SKM-1 treated with dmso at 0.1 percent for 144 hours (cell line): ENCODE measurements at regions not wholly inside any gene's neighbourhood (a gene's known extent, or its start where the extent isn't known, plus 50 kb on each side); places are given as distances from the start of the nearest gene placed in this dataset.
"Not testable (repeated sequence)": the region's sequence is repeated elsewhere in the genome, so short reads cannot be mapped to it uniquely, and the experiment has no call there.

Experiments used
- DNase-seq: peaks from one replicate; lab custom pipeline; 2025; ENCODE audit not compliant: unreplicated experiment; lab: John Stamatoyannopoulos, UW

DNA sequence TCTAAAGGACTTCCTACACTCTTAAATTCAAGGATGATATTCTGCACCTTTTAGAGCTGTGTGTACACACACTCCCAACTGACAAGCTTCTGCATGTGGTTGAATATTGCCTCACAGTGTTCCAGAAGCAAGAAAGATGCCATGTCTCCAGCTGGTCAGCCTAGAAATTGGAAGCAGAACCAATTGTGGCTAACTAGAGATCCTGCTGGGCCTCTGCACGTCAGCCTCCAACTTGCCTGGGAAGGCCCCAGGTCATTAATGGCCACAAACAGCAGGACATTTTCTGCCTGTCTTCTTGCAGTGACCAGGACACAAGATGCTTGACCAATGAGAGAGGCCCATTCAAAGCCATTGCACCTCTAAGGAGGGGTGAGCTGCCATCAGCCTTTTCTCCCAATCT, 571.9 kb upstream of the BRINP1 start:
- no peak for DNase-seq

DNA sequence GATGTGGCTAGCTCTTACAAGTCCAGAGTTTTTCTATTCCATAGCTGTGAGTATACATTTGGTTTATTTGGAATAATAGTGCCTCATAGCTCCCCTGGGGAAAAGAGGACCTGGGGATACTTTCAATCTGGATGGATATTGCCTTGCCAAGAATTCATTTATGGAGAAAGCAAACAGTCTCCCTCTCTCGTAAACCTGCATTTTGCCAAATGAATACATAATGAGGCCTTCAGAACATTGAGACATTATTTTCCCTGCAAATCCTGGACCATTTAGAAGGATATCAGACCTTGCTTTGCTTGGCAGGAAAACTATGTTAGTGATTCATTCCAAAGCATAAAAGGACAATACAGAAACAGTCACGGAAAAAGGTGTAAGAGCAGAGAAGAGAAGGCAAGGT, 569.6 kb upstream of the BRINP1 start:
- DNase-seq, result no peak

DNA sequence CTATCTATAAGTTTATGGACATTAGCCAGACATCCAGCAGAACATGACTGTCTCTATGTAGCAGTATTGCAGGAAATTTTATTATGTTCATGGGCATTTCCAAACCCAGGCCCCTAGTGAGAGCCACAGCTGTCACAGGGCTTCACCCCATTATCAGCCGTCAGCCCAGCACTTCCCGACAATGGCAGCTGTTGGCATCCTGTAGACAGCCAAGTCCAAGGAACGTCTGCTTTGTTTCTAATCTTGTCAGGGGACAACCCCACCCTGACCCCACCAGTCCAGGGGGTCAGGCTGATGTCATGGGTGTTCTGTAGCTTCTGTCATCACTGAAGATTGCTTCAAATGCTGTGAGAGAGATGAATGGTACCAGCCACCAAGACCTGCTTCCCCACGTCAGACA, 565.3 kb upstream of the BRINP1 start:
- no peak for DNase-seq

GRCh38 chr9:119933191-119933590, 564.0 kb upstream of the BRINP1 start:
- no peak for DNase-seq

- DNase-seq, result no peak
Measured at GRCh38 chr9:119924736-119925135, 555.5 kb upstream of the BRINP1 start.

DNA sequence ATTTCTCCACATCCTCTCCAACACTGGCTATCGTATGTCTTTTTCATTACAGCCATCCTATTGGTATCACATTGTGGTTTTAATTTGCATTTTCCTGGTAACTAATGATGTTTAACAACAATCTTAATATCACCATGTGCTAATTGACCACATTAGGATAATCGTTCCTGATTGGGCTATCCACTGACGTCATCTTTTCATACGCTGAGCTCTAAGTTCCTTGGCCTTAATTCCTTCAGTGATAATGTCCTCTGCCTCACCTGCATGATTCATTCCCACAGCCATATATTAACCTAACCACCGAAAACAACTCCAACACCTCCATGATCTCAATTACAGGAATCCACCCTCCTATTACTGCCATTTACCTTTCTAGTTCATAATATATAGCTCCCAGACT, 547.9 kb upstream of the BRINP1 start:
- DNase-seq, result no peak

- DNase-seq, result no peak
Measured at GRCh38 chr9:119907056-119907455, 537.8 kb upstream of the BRINP1 start.

DNA sequence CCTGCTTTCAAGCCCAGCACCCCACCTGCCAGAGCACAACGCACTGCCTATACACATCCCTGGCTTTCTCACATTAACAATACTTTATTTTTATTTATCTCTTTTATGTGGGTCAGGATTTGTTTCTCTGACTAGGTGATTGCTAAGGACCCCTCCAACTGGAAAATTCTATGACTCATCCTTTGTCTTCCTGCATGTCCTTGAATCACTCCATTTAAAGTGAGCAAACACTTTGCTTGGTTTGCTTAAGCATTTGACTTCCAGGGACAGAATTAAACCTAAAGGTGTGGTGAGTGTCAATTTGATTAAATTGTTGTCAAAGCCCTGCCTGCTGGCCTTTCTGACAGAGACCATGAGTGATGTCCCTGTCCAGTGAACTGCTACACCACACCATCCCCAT, 536.5 kb upstream of the BRINP1 start:
- no peak for DNase-seq

- DNase-seq, result no peak
Measured at GRCh38 chr9:119903851-119904250, 534.6 kb upstream of the BRINP1 start.

DNA sequence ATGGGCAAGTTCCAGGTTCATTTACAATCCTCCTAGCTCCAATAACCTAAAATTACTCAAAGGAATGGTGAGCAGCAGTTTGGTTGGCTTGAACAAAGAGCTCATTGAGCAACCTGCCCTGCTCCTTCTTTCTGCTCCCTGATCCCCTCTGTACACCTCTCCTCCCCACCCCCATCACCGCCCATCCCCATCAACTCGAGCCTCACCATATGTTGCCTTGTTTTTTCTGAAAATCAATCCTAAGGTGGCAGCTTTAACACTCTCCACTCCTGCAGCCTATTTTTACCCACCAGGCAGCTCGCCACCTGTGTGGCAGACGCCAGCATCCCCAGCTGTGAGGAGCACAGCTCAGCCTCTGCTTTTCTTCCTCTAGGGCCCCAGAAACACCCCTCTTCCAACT, 533.4 kb upstream of the BRINP1 start:
- no peak for DNase-seq

GRCh38 chr9:119898316-119898715, 529.1 kb upstream of the BRINP1 start:
- no peak for DNase-seq

DNA sequence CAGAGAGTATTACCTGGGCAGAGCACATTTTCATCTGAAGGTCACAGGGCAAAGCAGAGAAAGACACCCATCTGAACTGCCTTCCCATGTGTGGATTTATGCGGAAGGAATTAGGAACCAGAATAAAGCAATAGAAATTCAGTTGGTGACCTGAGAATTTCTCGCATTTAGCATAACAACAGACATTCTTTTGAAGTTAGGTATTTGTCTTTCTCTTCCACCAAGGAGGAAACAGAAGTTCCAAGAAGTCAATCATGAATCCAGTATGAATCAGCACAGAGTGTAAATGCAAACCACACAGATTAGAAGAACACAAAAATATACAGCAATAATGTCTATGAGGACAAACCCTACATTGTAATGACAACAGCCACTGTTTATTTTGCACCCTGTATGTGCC, 515.2 kb upstream of the BRINP1 start:
- no peak for DNase-seq

- DNase-seq, result no peak
Measured at GRCh38 chr9:119881898-119882297, 512.7 kb upstream of the BRINP1 start.

DNA sequence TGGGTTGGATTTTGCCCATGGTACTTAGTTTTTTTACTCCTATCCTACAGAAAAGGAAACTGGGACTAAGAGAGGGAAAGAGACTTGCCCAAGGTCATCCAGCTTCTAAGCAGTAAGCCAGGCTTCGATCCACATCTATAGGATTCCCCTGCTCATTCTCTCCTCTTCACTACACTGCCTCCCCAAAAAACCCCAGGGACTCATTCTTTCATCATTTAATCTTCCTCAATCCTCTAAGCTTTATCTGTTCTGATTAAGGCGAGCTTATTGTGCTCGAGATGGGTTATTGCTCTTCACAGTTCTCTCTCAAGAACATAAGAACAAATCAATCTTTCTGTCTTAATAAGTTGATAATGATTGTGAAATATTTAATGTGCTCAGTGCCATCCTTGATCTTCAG, 511.1 kb upstream of the BRINP1 start:
- no peak for DNase-seq

DNA sequence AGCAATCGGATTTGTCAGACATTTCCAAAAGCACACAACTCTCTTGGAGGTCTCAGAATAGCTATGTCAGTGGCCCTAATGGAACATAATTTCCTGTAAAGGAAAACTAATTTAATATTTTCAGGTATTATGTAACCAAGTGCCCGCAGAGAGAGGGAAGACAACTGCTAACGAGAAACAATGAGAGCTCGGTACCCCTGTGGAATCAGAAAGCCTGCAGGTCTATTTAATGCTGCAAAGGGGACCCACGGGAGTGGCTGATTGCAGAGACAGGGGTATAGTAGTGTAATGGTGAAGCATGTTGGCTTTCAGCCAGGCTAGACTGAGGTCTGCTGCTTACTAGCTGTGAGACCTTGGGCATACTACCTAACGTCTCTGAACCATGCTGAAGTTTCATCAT, 508.1 kb upstream of the BRINP1 start:
- no peak for DNase-seq

DNA sequence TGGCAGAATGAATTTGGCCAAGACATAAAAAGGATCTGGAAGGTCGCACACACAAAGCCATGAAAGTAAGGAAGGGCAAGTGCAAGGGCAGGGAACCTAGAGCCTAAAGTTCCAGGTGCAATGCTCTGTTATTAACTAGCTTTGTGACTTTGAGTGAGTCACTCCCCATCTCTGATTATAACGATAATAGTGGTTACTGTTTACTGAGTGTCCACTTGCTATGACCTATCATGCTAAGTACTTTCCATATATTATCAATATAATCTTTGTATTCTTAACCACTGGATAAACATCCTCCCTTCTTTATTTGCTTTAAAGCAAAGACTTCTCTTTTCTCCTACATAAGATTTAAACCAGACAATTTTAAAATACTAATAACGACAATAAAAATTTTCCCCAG, 504.6 kb upstream of the BRINP1 start:
- DNase-seq, result no peak

DNA sequence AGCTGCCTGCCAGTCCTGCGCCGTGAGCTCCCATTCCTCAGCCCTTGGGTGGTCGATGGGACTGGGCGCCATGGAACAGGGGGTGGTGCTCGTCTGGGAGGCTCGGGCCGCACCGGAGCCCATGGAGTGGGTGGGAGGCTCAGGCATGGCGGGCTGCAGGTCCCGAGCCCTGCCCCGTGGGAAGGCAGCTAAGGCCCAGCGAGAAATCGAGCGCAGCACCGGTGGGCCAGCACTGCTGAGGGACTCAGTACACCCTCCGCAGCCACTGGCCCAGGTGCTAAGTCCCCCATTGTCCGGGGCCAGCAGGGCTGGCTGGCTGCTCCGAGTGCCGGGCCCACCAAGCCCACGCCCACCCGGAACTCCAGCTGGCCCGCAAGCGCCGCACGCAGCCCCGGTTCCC, 501.0 kb upstream of the BRINP1 start:
- not testable (repeated sequence) for DNase-seq

DNA sequence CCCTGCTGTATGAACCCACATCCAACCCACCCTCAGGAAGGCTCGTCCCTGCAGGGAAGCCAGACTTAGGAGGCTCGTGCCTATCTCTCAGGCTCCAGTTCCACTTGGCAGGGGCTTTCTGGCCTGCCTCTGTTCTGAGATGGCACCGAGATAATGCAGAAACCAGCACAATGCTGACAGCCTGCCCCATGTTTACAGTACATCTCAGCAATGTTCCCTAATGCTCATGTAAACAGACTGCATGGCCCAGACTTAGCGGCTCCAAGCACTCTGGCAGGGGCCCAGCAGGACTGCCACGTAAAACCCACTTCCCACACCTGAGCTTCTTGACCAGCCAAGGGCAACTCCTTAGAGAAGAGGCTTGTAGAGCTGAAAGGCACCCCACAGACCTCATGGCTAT, 499.5 kb upstream of the BRINP1 start:
- DNase-seq, result no peak

- DNase-seq, result no peak
Measured at GRCh38 chr9:119861842-119862241, 492.6 kb upstream of the BRINP1 start.

- no peak for DNase-seq
Measured at GRCh38 chr9:119859128-119859527, 489.9 kb upstream of the BRINP1 start.

DNA sequence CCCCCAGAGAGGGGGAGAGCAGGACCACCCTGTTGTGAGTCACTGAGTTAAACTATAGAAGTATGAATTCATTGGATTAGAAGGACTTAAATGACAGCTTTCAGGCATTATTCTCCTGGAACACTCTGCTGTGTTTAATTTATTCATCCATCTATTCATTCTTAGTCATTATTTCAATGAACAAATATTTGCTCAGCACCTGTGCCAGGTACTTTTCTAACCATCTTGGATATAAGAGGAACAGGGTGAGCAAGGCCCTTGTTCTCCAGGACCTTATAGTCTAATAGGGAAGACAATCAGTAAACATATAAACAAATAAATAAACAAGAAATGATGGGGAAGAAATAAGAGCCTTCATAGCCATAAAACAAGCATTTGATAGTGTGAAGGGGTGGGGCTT, 483.9 kb upstream of the BRINP1 start:
- DNase-seq, result no peak

- DNase-seq, result no peak
Measured at GRCh38 chr9:119852390-119852789, 483.2 kb upstream of the BRINP1 start.

- DNase-seq, result no peak
Measured at GRCh38 chr9:119844431-119844830, 475.2 kb upstream of the BRINP1 start.

- DNase-seq, result no peak
Measured at GRCh38 chr9:119841016-119841415, 471.8 kb upstream of the BRINP1 start.
